Sigmoid colon (tissue), 6 donors: ENCODE measurements at regions not wholly inside any gene's neighbourhood (a gene's known extent, or its start where the extent isn't known, plus 50 kb on each side); places are given as distances from the start of the nearest gene placed in this dataset.

ENCODE experiments used
- DNase-seq: peaks from one replicate; pipeline ENCODE4 v3.0.0-alpha.2; 2019
- H3K27ac ChIP-seq, 4 donors: fragments of 200-600 bp; sonication (generic); one replicate each; pipeline ENCODE4 v1.5.1; 2016 to 2019; ENCODE audit warnings: mild to moderate bottlenecking in 1 of 4
- H3K27me3 ChIP-seq, 3 donors: fragments of 200-600 bp; sonication (generic); one replicate each; pipeline ENCODE4 v1.5.1; 2019; ENCODE audit warnings: mild to moderate bottlenecking in 1 of 3
- H3K36me3 ChIP-seq, 4 donors: fragments of 200-600 bp; sonication (generic); one replicate each; pipeline ENCODE4 v1.5.1; 2016 to 2019
- H3K4me1 ChIP-seq, 4 donors: fragments of 200-600 bp; sonication (generic); one replicate each; pipeline ENCODE4 v1.5.1; 2017 to 2019
- H3K4me3 ChIP-seq, 4 donors: fragments of 200-600 bp; sonication (generic); one replicate each; pipeline ENCODE4 v1.5.1; 2017 to 2019; ENCODE audit warnings: mild to moderate bottlenecking in 2 of 4, moderate library complexity in 1 of 4
- H3K9me3 ChIP-seq, 4 donors: fragments of 200-600 bp in 3 of 4; sonication (generic) in 3 of 4; one replicate each; pipeline versions ENCODE4 v1.5.1 to v1.6.1; 2013 to 2019
- CTCF ChIP-seq, 4 experiments: fragments of 450-650 bp in 3 of 4; fragments of 200-600 bp in 1 of 4; IDR thresholded peaks; one replicate each; pipeline ENCODE4 v1.5.1; 2016 to 2019; ENCODE audit warnings: antibody characterized with exemption in 4 of 4, mild to moderate bottlenecking in 3 of 4, moderate library complexity in 2 of 4
- EP300 ChIP-seq, 4 donors: sonication (generic); formaldehyde crosslinking; IDR thresholded peaks; one replicate each; pipeline ENCODE4 v1.6.1; 2017; ENCODE audit warnings: antibody characterized with exemption in 4 of 4
- POLR2A ChIP-seq, 2 donors: fragments of 450-650 bp; IDR thresholded peaks; one replicate each; pipeline ENCODE4 v1.6.1; 2016; ENCODE audit warnings: antibody characterized with exemption in 2 of 2, mild to moderate bottlenecking in 2 of 2, moderate library complexity in 2 of 2
- POLR2AphosphoS5 ChIP-seq, 4 donors: sonication (generic); formaldehyde crosslinking; IDR thresholded peaks; one replicate each; pipeline ENCODE4 v1.6.1; 2017; ENCODE audit warnings: antibody characterized with exemption in 4 of 4
- WGBS, 2 donors: extraction: QIAGEN DNeasy Blood & Tissue Kit; methylation state at CpG; one replicate each; pipeline ENCODE4 v1.1.7; 2013; 5-methylcytosine and 5-hydroxymethylcytosine counted together
- intact Hi-C: fragments of 100-400 bp; cut with DNase I; formaldehyde crosslinking; loops from one replicate; pipeline ENCODE4 v1.15.1; 2023
- donor health status: healthy with polysubstance abuse.
- donor health status: healthy.

- TF ChIP-seq POLR2A (IDR thresholded peaks at IDR 0.05), result no peak
- no peak for TF ChIP-seq POLR2AphosphoS5 (IDR thresholded peaks at IDR 0.05)
- TF ChIP-seq CTCF (IDR thresholded peaks at IDR 0.05), result no peak
- no peak for TF ChIP-seq EP300 (IDR thresholded peaks at IDR 0.05)
- intact Hi-C loops, result no loop called here
- no peaks in the 10 kb centered on the region for H3K4me1 ChIP-seq
Measured at GRCh38 chr16:74099530-74099929, 197.1 kb upstream of the PSMD7 start.

GRCh38 chr16:74094962-74095361 lies 201.7 kb upstream of the PSMD7 start:
- Histone ChIP-seq H3K9me3 (no peaks in the 10 kb centered on the region), H3K4me1 (no peaks in the 10 kb centered on the region), H3K27me3 (no peaks in the 10 kb centered on the region), H3K27ac (no peak overlapping the region), H3K36me3 (no peaks in the 10 kb centered on the region), H3K4me3 (no peak overlapping the region)
- intact Hi-C loops, result no loop called here
- TF ChIP-seq POLR2AphosphoS5 (IDR thresholded peaks at IDR 0.05), result no peak
- TF ChIP-seq CTCF (IDR thresholded peaks at IDR 0.05), result no peak
- TF ChIP-seq POLR2A (IDR thresholded peaks at IDR 0.05), result no peak
- TF ChIP-seq EP300 (IDR thresholded peaks at IDR 0.05), result no peak
- WGBS, 2 donors, result 83 to 84% methylated on average over 1 of the region's 1 CpG
- DNase-seq, result no peak

More at GRCh38 chr16:74099530-74099929, 197.1 kb upstream of the PSMD7 start:
- H3K27ac ChIP-seq, result no peak overlapping the region
- H3K4me3 ChIP-seq, result no peak overlapping the region
- 90 to 91% methylated on average over 8 of the region's 8 CpGs for WGBS, 2 donors
- no peaks in the 10 kb centered on the region for H3K27me3 ChIP-seq
- H3K36me3 ChIP-seq, result no peaks in the 10 kb centered on the region
- H3K9me3 ChIP-seq, result no peaks in the 10 kb centered on the region
- DNase-seq, result no peak

GRCh38 chr16:74094514-74094913 lies 202.1 kb upstream of the PSMD7 start:
- DNase-seq, result no peak
- Histone ChIP-seq H3K9me3 (no peaks in the 10 kb centered on the region), H3K4me1 (no peaks in the 10 kb centered on the region), H3K27me3 (no peaks in the 10 kb centered on the region), H3K36me3 (no peaks in the 10 kb centered on the region), H3K27ac (no peak overlapping the region), H3K4me3 (no peak overlapping the region)
- WGBS, 2 donors, result 89 to 93% methylated on average over 4 of the region's 4 CpGs
- intact Hi-C loops, result no loop called here
- TF ChIP-seq POLR2AphosphoS5 (IDR thresholded peaks at IDR 0.05) (no peak), POLR2A (IDR thresholded peaks at IDR 0.05) (no peak), CTCF (IDR thresholded peaks at IDR 0.05) (no peak), EP300 (IDR thresholded peaks at IDR 0.05) (no peak)

GRCh38 chr16:74092336-74092735 lies 204.3 kb upstream of the PSMD7 start:
- WGBS, 2 donors, result 88 to 92% methylated on average over 4 of the region's 4 CpGs

More at GRCh38 chr16:74092336-74092735, 204.3 kb upstream of the PSMD7 start:
- Histone ChIP-seq H3K9me3 (no peaks in the 10 kb centered on the region), H3K27ac (no peak overlapping the region), H3K4me1 (no peaks in the 10 kb centered on the region), H3K4me3 (no peak overlapping the region), H3K27me3 (no peaks in the 10 kb centered on the region), H3K36me3 (no peaks in the 10 kb centered on the region)
- TF ChIP-seq EP300 (IDR thresholded peaks at IDR 0.05) (no peak), POLR2A (IDR thresholded peaks at IDR 0.05) (no peak), CTCF (IDR thresholded peaks at IDR 0.05) (no peak), POLR2AphosphoS5 (IDR thresholded peaks at IDR 0.05) (no peak)
- DNase-seq, result no peak
- intact Hi-C loops, result no loop called here
